Activated T-cell treated with anti-CD3 and anti-CD28 coated beads, Interleukin-2, amount 50 U/mL, for 72 hours (primary cell): ENCODE measurements at regions not wholly inside any gene's neighbourhood (a gene's known extent, or its start where the extent isn't known, plus 50 kb on each side); places are given as distances from the start of the nearest gene placed in this dataset.

Experiments used
- ATAC-seq, 2 donors: fragments of 150-1000 bp; cut with Tn5 transposase; replicated peaks in 1 of 2; 2 replicates each; pipeline ENCODE4 v1.10.0; 2021; ENCODE audit warnings: moderate library complexity in 2 of 2, mild to moderate bottlenecking in 1 of 2
- DNase-seq, 2 donors: peaks; one replicate each; pipeline ENCODE4 v3.0.0; 2021 to 2022; ENCODE audit warnings: mixed read lengths in 1 of 2
- H3K27ac Mint-ChIP-seq: one replicate; pipeline ENCODE4 v1.8.0; 2022; ENCODE audit warnings: mild to moderate bottlenecking, moderate library complexity, mixed read lengths
- H3K27me3 Mint-ChIP-seq: one replicate; pipeline ENCODE4 v1.8.0; 2022; ENCODE audit warnings: low read depth, mixed read lengths
- H3K36me3 Mint-ChIP-seq, 2 donors: one replicate each; pipeline ENCODE4 v1.8.0; 2022; ENCODE audit warnings: mixed read lengths in 2 of 2, mild to moderate bottlenecking in 1 of 2; ENCODE audit not compliant: insufficient read depth in 2 of 2
- H3K4me1 Mint-ChIP-seq: one replicate; pipeline ENCODE4 v1.8.0; 2022; ENCODE audit warnings: low read depth, mixed read lengths
- H3K4me3 Mint-ChIP-seq, 2 donors: one replicate each; pipeline ENCODE4 v1.8.0; 2022; ENCODE audit warnings: mild to moderate bottlenecking in 2 of 2, mixed read lengths in 2 of 2, moderate library complexity in 2 of 2
- H3K9me3 Mint-ChIP-seq, 2 donors: one replicate each; pipeline ENCODE4 v1.8.0; 2022; ENCODE audit warnings: mixed read lengths in 2 of 2

GRCh38 chr20:36096435-36096834 is 58.1 kb upstream of the EPB41L1 start:
- Mint-ChIP-seq H3K4me1 (peaks cover 31% of the 10 kb centered on the region), H3K27ac (no peak overlapping the region), H3K4me3 (no peak overlapping the region), H3K9me3 (no peaks in the 10 kb centered on the region), H3K27me3 (peaks cover 23% of the 10 kb centered on the region), H3K36me3 (peaks cover 0 to 3% of the 10 kb centered on the region in 2 donors)
- no peak for DNase-seq
- no peak for ATAC-seq

GRCh38 chr20:36097337-36098151 is 57.0 kb upstream of the EPB41L1 start:
- H3K36me3 Mint-ChIP-seq = peaks cover 0 to 3% of the 10 kb centered on the region in 2 donors
- peaks cover 17% of the 10 kb centered on the region for H3K27me3 Mint-ChIP-seq
- H3K4me3 Mint-ChIP-seq = no peak overlapping the region
- H3K9me3 Mint-ChIP-seq = no peaks in the 10 kb centered on the region
- H3K4me1 Mint-ChIP-seq = peaks cover 31% of the 10 kb centered on the region
- no peak overlapping the region for H3K27ac Mint-ChIP-seq
- ATAC-seq (no peak), DNase-seq (no peak)

- Mint-ChIP-seq H3K9me3 (no peaks in the 10 kb centered on the region), H3K27me3 (peaks cover 9% of the 10 kb centered on the region), H3K4me3 (no peak overlapping the region), H3K36me3 (no peaks in the 10 kb centered on the region), H3K4me1 (peaks cover 25% of the 10 kb centered on the region), H3K27ac (no peak overlapping the region)
- DNase-seq (no peak), ATAC-seq (no peak)
Observed at GRCh38 chr20:36098364-36098763, 56.2 kb upstream of the EPB41L1 start.

- Mint-ChIP-seq H3K4me1 (peaks cover 21% of the 10 kb centered on the region), H3K27me3 (peaks cover 5% of the 10 kb centered on the region), H3K4me3 (no peak overlapping the region), H3K9me3 (no peaks in the 10 kb centered on the region), H3K27ac (no peak overlapping the region), H3K36me3 (no peaks in the 10 kb centered on the region)
- DNase-seq = no peak
- ATAC-seq = no peak
Observed at GRCh38 chr20:36099106-36099505, 55.4 kb upstream of the EPB41L1 start.

- no peaks in the 10 kb centered on the region for H3K9me3 Mint-ChIP-seq
- DNase-seq (no peak), ATAC-seq (no peak)
- no peak overlapping the region for H3K4me3 Mint-ChIP-seq
- peaks cover 16% of the 10 kb centered on the region for H3K4me1 Mint-ChIP-seq
- H3K27ac Mint-ChIP-seq = no peak overlapping the region
- H3K27me3 Mint-ChIP-seq = no peaks in the 10 kb centered on the region
- no peaks in the 10 kb centered on the region for H3K36me3 Mint-ChIP-seq
Observed at GRCh38 chr20:36101192-36101591, 53.3 kb upstream of the EPB41L1 start.

- DNase-seq = no peak
- no peak for ATAC-seq
- H3K4me1 Mint-ChIP-seq = peaks cover 12% of the 10 kb centered on the region
- no peak overlapping the region for H3K4me3 Mint-ChIP-seq
- H3K9me3 Mint-ChIP-seq = no peaks in the 10 kb centered on the region
- H3K27me3 Mint-ChIP-seq = no peaks in the 10 kb centered on the region
- H3K36me3 Mint-ChIP-seq = no peaks in the 10 kb centered on the region
- H3K27ac Mint-ChIP-seq = no peak overlapping the region
Observed at GRCh38 chr20:36102306-36102705, 52.2 kb upstream of the EPB41L1 start.

- H3K9me3 Mint-ChIP-seq = no peaks in the 10 kb centered on the region
- no peak overlapping the region for H3K27ac Mint-ChIP-seq
- H3K4me1 Mint-ChIP-seq = peaks cover 6% of the 10 kb centered on the region
- ATAC-seq (no peak), DNase-seq (no peak)
- H3K27me3 Mint-ChIP-seq = no peaks in the 10 kb centered on the region
- no peak overlapping the region for H3K4me3 Mint-ChIP-seq
- no peaks in the 10 kb centered on the region for H3K36me3 Mint-ChIP-seq
Observed at GRCh38 chr20:36102809-36103596, 51.5 kb upstream of the EPB41L1 start.

- ATAC-seq (no peak), DNase-seq (no peak)
- Mint-ChIP-seq H3K4me3 (no peak overlapping the region), H3K27ac (no peak overlapping the region), H3K27me3 (no peaks in the 10 kb centered on the region), H3K9me3 (no peaks in the 10 kb centered on the region), H3K36me3 (no peaks in the 10 kb centered on the region), H3K4me1 (no peaks in the 10 kb centered on the region)
Observed at GRCh38 chr20:36104244-36104643, 50.3 kb upstream of the EPB41L1 start.
